Astrocyte (in vitro differentiated cells and primary cell): ENCODE measurements at regions not wholly inside any gene's neighbourhood (a gene's known extent, or its start where the extent isn't known, plus 50 kb on each side); places are given as distances from the start of the nearest gene placed in this dataset.

Experiments used
- DNase-seq: peaks from one replicate; pipeline ENCODE4 v3.0.0-alpha.2; 2010; ENCODE audit warnings: low read depth
- FAIRE-seq: peaks from 2 replicates; lab custom pipeline; 2011; peaks lifted over from hg19 to GRCh38; lab: Jason Lieb, UNC
- H2AFZ ChIP-seq: 2 replicates; pipeline ENCODE4 v1.6.0; 2012; ENCODE audit warnings: low read depth, low read length, inconsistent platforms
- H3K27ac ChIP-seq: 2 replicates; pipeline ENCODE4 v1.5.1; 2011; ENCODE audit warnings: low read depth, low read length, inconsistent platforms
- H3K27me3 ChIP-seq: 2 replicates; pipeline ENCODE4 v1.6.0; 2011; ENCODE audit warnings: low read length, inconsistent platforms; ENCODE audit not compliant: insufficient read depth
- H3K36me3 ChIP-seq: 2 replicates; pipeline ENCODE4 v1.5.1; 2011; ENCODE audit warnings: low read length, inconsistent platforms; ENCODE audit not compliant: insufficient read depth
- H3K4me1 ChIP-seq: 2 replicates; pipeline ENCODE4 v1.5.1; 2011; ENCODE audit warnings: low read length, inconsistent platforms; ENCODE audit not compliant: insufficient read depth
- H3K4me2 ChIP-seq: 2 replicates; pipeline ENCODE4 v1.6.0; 2012; ENCODE audit warnings: low read length, inconsistent platforms
- H3K4me3 ChIP-seq: 2 replicates; pipeline ENCODE4 v1.5.1; 2011; ENCODE audit warnings: low read depth, mild to moderate bottlenecking, low read length, inconsistent platforms; ENCODE audit not compliant: insufficient read depth
- H3K79me2 ChIP-seq: 2 replicates; pipeline ENCODE4 v1.6.0; 2012; ENCODE audit warnings: mild to moderate bottlenecking, low read length, inconsistent platforms; ENCODE audit not compliant: insufficient read depth
- H3K9ac ChIP-seq: 2 replicates; pipeline ENCODE4 v1.6.0; 2012; ENCODE audit warnings: mild to moderate bottlenecking, low read length, inconsistent platforms
- H3K9me3 ChIP-seq: 2 replicates; pipeline ENCODE4 v1.5.1; 2012; ENCODE audit warnings: low read depth, mild to moderate bottlenecking, low read length, inconsistent platforms; ENCODE audit not compliant: insufficient read depth
- H4K20me1 ChIP-seq: 2 replicates; pipeline ENCODE4 v1.6.0; 2012; ENCODE audit warnings: low read length, inconsistent platforms; ENCODE audit not compliant: insufficient read depth
- H3K27ac Mint-ChIP-seq: one replicate; pipeline ENCODE4 v1.8.0; 2021; ENCODE audit warnings: mild to moderate bottlenecking, mixed read lengths; ENCODE audit not compliant: unreplicated experiment
- H3K27me3 Mint-ChIP-seq: one replicate; pipeline ENCODE4 v1.8.0; 2021; ENCODE audit warnings: low read depth, mixed read lengths; ENCODE audit not compliant: unreplicated experiment
- H3K36me3 Mint-ChIP-seq: one replicate; pipeline ENCODE4 v1.8.0; 2021; ENCODE audit warnings: low read depth, mixed read lengths; ENCODE audit not compliant: unreplicated experiment
- H3K4me1 Mint-ChIP-seq: one replicate; pipeline ENCODE4 v1.8.0; 2021; ENCODE audit warnings: low read depth, mixed read lengths; ENCODE audit not compliant: unreplicated experiment
- H3K4me3 Mint-ChIP-seq: one replicate; pipeline ENCODE4 v1.8.0; 2021; ENCODE audit warnings: mild to moderate bottlenecking, moderate library complexity, mixed read lengths; ENCODE audit not compliant: unreplicated experiment
- H3K9me3 Mint-ChIP-seq: one replicate; pipeline ENCODE4 v1.8.0; 2021; ENCODE audit warnings: mild to moderate bottlenecking, mixed read lengths; ENCODE audit not compliant: unreplicated experiment
- EZH2 ChIP-seq: IDR thresholded peaks from 2 replicates; pipeline ENCODE4 v1.6.1; 2012; ENCODE audit warnings: mild to moderate bottlenecking, low read length, inconsistent platforms; ENCODE audit not compliant: insufficient read depth
- TF ChIP-seq, protein P1 (sequence below): IDR thresholded peaks from 2 replicates; pipeline ENCODE4 v1.5.1; 2011; ENCODE audit warnings: low read depth, mild to moderate bottlenecking, inconsistent platforms, low read length, moderate library complexity; ENCODE audit not compliant: insufficient read depth

DNA sequence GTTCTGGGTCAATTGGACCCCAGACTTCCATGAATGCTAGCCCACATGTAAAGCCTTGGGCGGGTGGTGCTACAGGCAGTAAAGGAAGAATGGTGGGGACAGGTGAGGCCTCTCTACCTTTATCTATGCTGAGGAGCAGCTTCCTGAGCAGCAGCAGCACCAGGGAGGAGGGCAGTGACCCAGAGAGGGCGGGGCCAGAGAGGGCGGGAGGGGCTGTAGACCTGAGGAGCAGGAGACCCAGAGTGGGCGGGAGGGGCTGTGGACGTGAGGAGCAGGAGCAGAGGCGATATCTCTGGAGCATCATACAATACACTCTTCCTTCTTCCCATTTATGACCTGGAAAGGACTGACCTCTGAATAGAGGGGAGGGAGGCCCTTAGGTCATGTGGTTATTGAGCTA is 165.9 kb downstream of the MTRR start:
- FAIRE-seq = no peak
- H3K9ac ChIP-seq = no peak overlapping the region
- H3K4me3 ChIP-seq = no peak overlapping the region
- no peaks in the 10 kb centered on the region for H3K4me1 ChIP-seq
- no peaks in the 10 kb centered on the region for H4K20me1 ChIP-seq
- Mint-ChIP-seq H3K4me1 (no peaks in the 10 kb centered on the region), H3K27ac (no peak overlapping the region), H3K36me3 (no peaks in the 10 kb centered on the region), H3K27me3 (no peaks in the 10 kb centered on the region), H3K4me3 (no peak overlapping the region), H3K9me3 (peaks cover 8% of the 10 kb centered on the region)
- no peaks in the 10 kb centered on the region for H3K36me3 ChIP-seq
- no peak overlapping the region for H3K4me2 ChIP-seq
- H3K27ac ChIP-seq = no peak overlapping the region
- H3K27me3 ChIP-seq = no peaks in the 10 kb centered on the region
- H3K9me3 ChIP-seq = peaks cover 2% of the 10 kb centered on the region
- no peak overlapping the region for H2AFZ ChIP-seq
- TF ChIP-seq, protein P1, sequence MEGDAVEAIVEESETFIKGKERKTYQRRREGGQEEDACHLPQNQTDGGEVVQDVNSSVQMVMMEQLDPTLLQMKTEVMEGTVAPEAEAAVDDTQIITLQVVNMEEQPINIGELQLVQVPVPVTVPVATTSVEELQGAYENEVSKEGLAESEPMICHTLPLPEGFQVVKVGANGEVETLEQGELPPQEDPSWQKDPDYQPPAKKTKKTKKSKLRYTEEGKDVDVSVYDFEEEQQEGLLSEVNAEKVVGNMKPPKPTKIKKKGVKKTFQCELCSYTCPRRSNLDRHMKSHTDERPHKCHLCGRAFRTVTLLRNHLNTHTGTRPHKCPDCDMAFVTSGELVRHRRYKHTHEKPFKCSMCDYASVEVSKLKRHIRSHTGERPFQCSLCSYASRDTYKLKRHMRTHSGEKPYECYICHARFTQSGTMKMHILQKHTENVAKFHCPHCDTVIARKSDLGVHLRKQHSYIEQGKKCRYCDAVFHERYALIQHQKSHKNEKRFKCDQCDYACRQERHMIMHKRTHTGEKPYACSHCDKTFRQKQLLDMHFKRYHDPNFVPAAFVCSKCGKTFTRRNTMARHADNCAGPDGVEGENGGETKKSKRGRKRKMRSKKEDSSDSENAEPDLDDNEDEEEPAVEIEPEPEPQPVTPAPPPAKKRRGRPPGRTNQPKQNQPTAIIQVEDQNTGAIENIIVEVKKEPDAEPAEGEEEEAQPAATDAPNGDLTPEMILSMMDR = no peak
- no peak for TF ChIP-seq EZH2
- no peak for DNase-seq
- H3K79me2 ChIP-seq = no peaks in the 10 kb centered on the region

DNA sequence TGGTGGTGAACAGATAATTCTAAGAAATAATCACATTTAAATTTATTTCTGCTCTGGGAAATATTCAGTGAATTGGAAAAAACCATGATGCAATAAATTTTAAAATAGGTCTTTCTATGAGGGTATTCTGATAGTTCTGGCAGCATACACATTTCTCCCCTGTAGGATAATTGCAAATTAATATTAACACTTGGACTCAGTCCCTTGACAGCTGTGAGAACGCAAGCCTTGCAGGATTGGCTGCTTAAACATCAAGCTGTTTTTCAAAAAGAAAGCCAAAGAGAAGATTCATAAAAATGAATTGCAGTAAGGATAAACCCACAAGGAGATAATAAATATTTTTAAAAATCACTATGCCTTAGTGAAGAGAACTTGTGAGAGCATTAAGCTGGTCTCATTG is 180.0 kb downstream of the MTRR start:
- no peaks in the 10 kb centered on the region for H3K27me3 ChIP-seq
- Mint-ChIP-seq H3K4me3 (no peak overlapping the region), H3K36me3 (no peaks in the 10 kb centered on the region), H3K27me3 (peaks cover 8% of the 10 kb centered on the region), H3K27ac (no peak overlapping the region), H3K9me3 (peaks cover 6% of the 10 kb centered on the region), H3K4me1 (no peaks in the 10 kb centered on the region)
- H3K36me3 ChIP-seq = no peaks in the 10 kb centered on the region
- no peaks in the 10 kb centered on the region for H3K4me1 ChIP-seq
- H3K9ac ChIP-seq = no peak overlapping the region
- H3K4me2 ChIP-seq = no peak overlapping the region
- no peaks in the 10 kb centered on the region for H4K20me1 ChIP-seq
- H3K79me2 ChIP-seq = no peaks in the 10 kb centered on the region
- TF ChIP-seq, protein P1 = no peak
- TF ChIP-seq EZH2 = no peak
- FAIRE-seq (no peak), DNase-seq (no peak)
- no peak overlapping the region for H2AFZ ChIP-seq
- no peak overlapping the region for H3K27ac ChIP-seq
- H3K9me3 ChIP-seq = no peaks in the 10 kb centered on the region
- no peak overlapping the region for H3K4me3 ChIP-seq

DNA sequence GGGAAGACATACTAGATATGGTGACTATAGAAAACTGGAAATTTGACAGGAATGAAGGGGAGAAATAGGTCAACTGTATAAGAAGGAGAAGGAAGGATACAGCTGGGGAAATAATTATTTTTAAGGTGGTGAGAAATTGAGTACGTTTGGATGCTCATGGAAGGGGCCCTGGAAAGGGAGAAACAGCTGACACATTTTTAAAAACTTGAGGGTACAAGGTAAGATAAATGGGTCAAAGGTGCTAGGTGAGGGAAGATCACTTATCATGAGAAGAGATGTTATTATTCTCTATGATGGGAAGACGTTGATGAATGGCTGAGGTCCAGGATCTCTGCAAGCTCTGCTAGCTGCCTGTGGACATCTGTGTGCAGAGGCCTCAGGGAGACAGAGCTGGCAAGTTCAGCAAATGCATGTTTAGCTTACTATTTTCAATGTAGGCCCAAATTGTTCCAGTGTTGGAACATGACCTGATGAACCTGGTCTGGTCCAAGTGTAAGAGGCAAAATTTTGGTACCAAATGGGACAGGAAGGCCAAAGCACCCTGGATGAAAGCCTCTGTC is 181.7 kb downstream of the MTRR start:
- Histone ChIP-seq H3K27ac (no peak overlapping the region), H3K4me1 (no peaks in the 10 kb centered on the region), H3K79me2 (no peaks in the 10 kb centered on the region), H3K4me2 (no peak overlapping the region), H3K36me3 (no peaks in the 10 kb centered on the region), H3K9me3 (no peaks in the 10 kb centered on the region), H2AFZ (no peak overlapping the region), H3K27me3 (no peaks in the 10 kb centered on the region), H3K9ac (no peak overlapping the region), H3K4me3 (no peak overlapping the region), H4K20me1 (no peaks in the 10 kb centered on the region)
- Mint-ChIP-seq H3K27ac (no peak overlapping the region), H3K4me3 (no peak overlapping the region), H3K36me3 (no peaks in the 10 kb centered on the region), H3K4me1 (no peaks in the 10 kb centered on the region), H3K27me3 (peaks cover 8% of the 10 kb centered on the region), H3K9me3 (peaks cover under 1% of the 10 kb centered on the region)
- FAIRE-seq (no peak), DNase-seq (no peak)
- no peak for TF ChIP-seq EZH2
- TF ChIP-seq, protein P1 = no peak
